Upper lobe of right lung (tissue), 1 donor: ENCODE measurements at regions not wholly inside any gene's neighbourhood (a gene's known extent, or its start where the extent isn't known, plus 50 kb on each side); places are given as distances from the start of the nearest gene placed in this dataset.
"Not testable (repeated sequence)": the region's sequence is repeated elsewhere in the genome, so short reads cannot be mapped to it uniquely, and the experiment has no call there.

ENCODE experiments used
- ATAC-seq: fragments of 200-7000 bp; cut with Tn5 transposase; one replicate; pipeline ENCODE4 v1.9.1; 2020; ENCODE audit warnings: mild to moderate bottlenecking, moderate library complexity
- DNase-seq: peaks from one replicate; pipeline ENCODE4 v3.0.0-alpha.2; 2020
- H3K27ac ChIP-seq: fragments of 200-600 bp; one replicate; pipeline ENCODE4 v1.8.0; 2022
- H3K27me3 ChIP-seq: fragments of 200-600 bp; one replicate; pipeline ENCODE4 v1.8.0; 2022; ENCODE audit warnings: mild to moderate bottlenecking
- H3K36me3 ChIP-seq: fragments of 200-600 bp; one replicate; pipeline ENCODE4 v1.8.0; 2022
- H3K4me1 ChIP-seq: fragments of 200-600 bp; one replicate; pipeline ENCODE4 v1.8.0; 2022
- H3K4me3 ChIP-seq: fragments of 200-600 bp; one replicate; pipeline ENCODE4 v1.8.0; 2022; ENCODE audit warnings: mild to moderate bottlenecking
- H3K9me3 ChIP-seq: fragments of 200-600 bp; one replicate; pipeline ENCODE4 v1.8.0; 2022
- intact Hi-C: fragments of 100-400 bp; cut with DNase I; formaldehyde crosslinking; loops from one replicate; pipeline ENCODE4 v1.11.0; 2022
- TF ChIP-seq, protein P1 (sequence below): fragments of 200-600 bp; IDR thresholded peaks from one replicate; pipeline ENCODE4 v1.8.0; 2022; ENCODE audit warnings: antibody characterized with exemption
- donor health status: DM: no; HTN: yes; CAD: no; lungs with severe emphysema.

DNA sequence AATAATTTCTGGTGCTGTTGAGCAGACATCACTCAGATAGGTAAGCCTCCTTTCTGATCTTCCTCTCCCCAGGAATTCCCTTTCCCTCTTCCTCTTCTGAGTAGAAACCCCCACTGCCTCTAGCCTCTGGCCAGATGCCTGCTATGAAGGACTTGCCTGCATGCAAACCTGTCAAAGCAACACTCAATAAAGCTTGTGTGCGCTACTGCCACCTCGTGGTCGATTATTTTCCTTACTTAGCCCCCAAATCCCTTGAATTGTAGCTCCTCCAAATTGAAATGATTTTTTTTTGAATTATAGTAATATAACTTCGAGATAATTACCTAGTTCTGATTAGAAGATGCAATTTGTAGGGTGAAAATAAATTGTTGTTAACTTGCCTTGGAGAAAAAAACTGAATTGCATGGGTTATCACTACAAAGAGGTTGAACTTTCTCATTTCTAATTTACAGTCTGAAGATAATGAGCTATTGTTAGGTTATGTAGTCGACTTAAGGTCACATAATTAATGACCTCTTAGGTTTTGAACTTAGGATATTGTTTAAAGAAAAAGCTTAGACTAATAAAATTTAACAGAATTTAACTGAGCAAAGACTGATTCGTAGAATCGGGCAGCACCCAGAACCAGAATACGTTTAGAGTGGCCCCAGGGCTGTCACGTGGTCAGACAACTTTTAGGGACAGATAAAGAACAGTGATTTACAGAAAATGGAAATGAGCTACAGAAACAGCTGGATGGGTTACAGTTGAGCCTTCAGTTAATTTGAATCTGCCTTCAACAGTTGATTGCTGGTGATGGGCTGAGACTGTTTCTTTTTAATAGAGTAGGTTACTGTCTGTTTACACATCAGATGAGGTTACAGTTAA is 269.3 kb downstream of the ARPP21 start:
- TF ChIP-seq, protein P1, sequence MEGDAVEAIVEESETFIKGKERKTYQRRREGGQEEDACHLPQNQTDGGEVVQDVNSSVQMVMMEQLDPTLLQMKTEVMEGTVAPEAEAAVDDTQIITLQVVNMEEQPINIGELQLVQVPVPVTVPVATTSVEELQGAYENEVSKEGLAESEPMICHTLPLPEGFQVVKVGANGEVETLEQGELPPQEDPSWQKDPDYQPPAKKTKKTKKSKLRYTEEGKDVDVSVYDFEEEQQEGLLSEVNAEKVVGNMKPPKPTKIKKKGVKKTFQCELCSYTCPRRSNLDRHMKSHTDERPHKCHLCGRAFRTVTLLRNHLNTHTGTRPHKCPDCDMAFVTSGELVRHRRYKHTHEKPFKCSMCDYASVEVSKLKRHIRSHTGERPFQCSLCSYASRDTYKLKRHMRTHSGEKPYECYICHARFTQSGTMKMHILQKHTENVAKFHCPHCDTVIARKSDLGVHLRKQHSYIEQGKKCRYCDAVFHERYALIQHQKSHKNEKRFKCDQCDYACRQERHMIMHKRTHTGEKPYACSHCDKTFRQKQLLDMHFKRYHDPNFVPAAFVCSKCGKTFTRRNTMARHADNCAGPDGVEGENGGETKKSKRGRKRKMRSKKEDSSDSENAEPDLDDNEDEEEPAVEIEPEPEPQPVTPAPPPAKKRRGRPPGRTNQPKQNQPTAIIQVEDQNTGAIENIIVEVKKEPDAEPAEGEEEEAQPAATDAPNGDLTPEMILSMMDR: peak; percentile 74
- ATAC-seq (peak; percentile 78), DNase-seq (peak; percentile 61)
- intact Hi-C loops: no loop called here
- no peaks in the 10 kb centered on the region for H3K4me1 ChIP-seq
- H3K9me3 ChIP-seq: no peaks in the 10 kb centered on the region
- no peak overlapping the region for H3K4me3 ChIP-seq
- no peaks in the 10 kb centered on the region for H3K27me3 ChIP-seq
- no peak overlapping the region for H3K27ac ChIP-seq
- no peaks in the 10 kb centered on the region for H3K36me3 ChIP-seq

DNA sequence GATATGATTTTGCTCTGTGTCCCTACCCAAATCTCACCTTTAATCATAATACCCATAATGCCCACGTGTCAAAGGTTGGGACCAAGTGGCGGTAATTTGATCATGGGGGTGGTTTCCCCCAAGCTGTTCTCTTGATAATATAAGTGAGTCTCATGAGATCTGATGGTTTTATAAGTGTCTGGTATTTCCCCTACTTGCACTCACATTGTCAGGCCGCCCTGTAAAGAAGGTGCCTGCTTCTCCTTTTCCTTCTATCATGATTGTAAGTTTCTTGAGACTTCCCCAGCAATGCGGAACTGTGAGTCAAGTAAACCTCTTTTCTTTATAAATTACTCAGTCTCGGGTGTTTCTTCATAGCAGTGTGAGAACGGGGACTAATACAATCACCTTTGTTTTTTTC is 279.8 kb downstream of the ARPP21 start:
- Histone ChIP-seq H3K27me3 (no peaks in the 10 kb centered on the region), H3K27ac (no peak overlapping the region), H3K4me1 (no peaks in the 10 kb centered on the region), H3K9me3 (no peaks in the 10 kb centered on the region), H3K36me3 (no peaks in the 10 kb centered on the region), H3K4me3 (no peak overlapping the region)
- intact Hi-C loops: no loop called here
- TF ChIP-seq, protein P1: no peak
- ATAC-seq (no peak), DNase-seq (no peak)

DNA sequence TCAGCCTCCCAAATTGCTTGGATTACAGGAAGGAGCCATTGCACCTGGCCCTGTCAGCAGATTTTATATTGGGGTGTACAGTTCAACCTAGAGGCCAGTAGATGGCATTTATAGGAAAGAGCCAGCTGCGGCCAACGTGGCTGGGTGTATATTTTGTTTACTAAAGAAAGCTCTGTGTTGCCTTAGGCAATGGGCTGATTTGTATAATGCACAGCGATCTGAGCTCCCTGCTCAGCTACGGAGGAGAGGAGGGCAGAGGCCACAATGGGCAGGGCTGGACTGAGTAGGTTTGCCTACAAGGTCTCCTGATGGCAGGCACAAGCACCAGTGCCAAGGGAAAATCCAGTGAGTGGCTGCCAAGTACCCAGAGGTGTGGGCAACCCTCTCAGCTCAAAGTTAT is 282.4 kb downstream of the ARPP21 start:
- H3K9me3 ChIP-seq: no peaks in the 10 kb centered on the region
- no peak for ATAC-seq
- TF ChIP-seq, protein P1: no peak
- no peak overlapping the region for H3K4me3 ChIP-seq
- no peak overlapping the region for H3K27ac ChIP-seq
- H3K36me3 ChIP-seq: no peaks in the 10 kb centered on the region
- DNase-seq: no peak
- H3K27me3 ChIP-seq: no peaks in the 10 kb centered on the region
- intact Hi-C loops: no loop called here
- H3K4me1 ChIP-seq: no peaks in the 10 kb centered on the region

DNA sequence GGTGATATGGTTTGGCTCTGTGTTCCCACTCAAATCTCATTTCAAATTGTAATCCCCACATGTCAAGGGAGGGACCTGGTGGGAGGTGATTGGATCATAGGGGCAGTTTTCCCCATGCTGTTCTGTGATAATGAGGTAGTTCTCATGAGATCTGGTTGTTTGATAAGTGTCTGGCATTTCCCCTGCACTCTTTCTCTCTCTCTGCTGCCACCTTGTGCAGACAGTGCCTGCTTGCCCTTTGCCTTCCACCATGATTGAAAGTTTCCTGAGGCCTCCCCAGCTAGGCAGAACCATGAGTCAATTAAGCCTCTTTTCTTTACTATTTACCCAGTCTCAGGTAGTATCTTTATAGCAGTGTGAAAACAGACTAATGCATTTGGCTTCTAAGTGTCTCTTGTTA is 284.7 kb downstream of the ARPP21 start:
- H3K27me3 ChIP-seq, H3K4me3 ChIP-seq, H3K9me3 ChIP-seq, H3K36me3 ChIP-seq, H3K4me1 ChIP-seq, intact Hi-C loops, H3K27ac ChIP-seq, DNase-seq: not testable (repeated sequence)
- TF ChIP-seq, protein P1: peak; percentile 32
- peak; percentile 48 for ATAC-seq

DNA sequence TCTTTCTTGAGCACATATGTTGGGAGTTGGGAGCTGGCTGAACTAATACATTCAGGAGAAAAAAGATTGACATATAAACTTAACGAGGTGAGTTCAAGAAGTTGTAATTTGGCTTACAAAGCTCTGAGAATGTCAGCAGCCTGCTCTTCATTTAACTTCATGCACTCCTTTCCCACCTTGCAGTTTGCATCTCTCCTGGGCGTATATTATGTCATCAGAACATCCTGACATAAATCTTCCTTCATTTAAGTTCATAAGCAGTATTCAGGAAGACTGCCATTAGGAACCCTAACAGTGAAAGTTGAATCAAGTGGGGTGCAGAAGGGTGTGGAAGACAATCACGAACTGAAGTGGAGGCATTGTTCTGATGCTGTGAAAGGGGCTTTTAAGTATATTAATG is 288.1 kb downstream of the ARPP21 start:
- TF ChIP-seq, protein P1: no peak
- no peaks in the 10 kb centered on the region for H3K36me3 ChIP-seq
- DNase-seq: no peak
- H3K4me3 ChIP-seq: no peak overlapping the region
- ATAC-seq: no peak
- H3K27ac ChIP-seq: no peak overlapping the region
- intact Hi-C loops: no loop called here
- H3K4me1 ChIP-seq: no peaks in the 10 kb centered on the region
- no peaks in the 10 kb centered on the region for H3K27me3 ChIP-seq
- no peaks in the 10 kb centered on the region for H3K9me3 ChIP-seq
